DOHH2 (cell line): ENCODE measurements at regions not wholly inside any gene's neighbourhood (a gene's known extent, or its start where the extent isn't known, plus 50 kb on each side); places are given as distances from the start of the nearest gene placed in this dataset.

Experiments
- H3F3A ChIP-seq: fragments of 200-600 bp; sonication (generic), shearing (Covaris generic); 2 replicates; pipeline ENCODE4 v1.6.0; 2016; ENCODE audit warnings: antibody characterized with exemption, mild to moderate bottlenecking; ENCODE audit not compliant: control insufficient read depth, insufficient read depth
- H3K27ac ChIP-seq: fragments of 200-600 bp; sonication (generic); 2 replicates; pipeline ENCODE4 v1.5.1; 2014; ENCODE audit warnings: low read depth, mild to moderate bottlenecking, low read length, moderate library complexity
- H3K27me3 ChIP-seq: fragments of 200-600 bp; sonication (generic); 2 replicates; pipeline ENCODE4 v1.6.1; 2014; ENCODE audit warnings: mild to moderate bottlenecking, low read length, mixed read lengths; ENCODE audit not compliant: control insufficient read depth
- H3K36me3 ChIP-seq: fragments of 200-600 bp; sonication (generic); 2 replicates; pipeline ENCODE4 v1.6.1; 2014; ENCODE audit warnings: mild to moderate bottlenecking, low read length, moderate library complexity, mixed read lengths; ENCODE audit not compliant: control insufficient read depth
- H3K4me1 ChIP-seq: fragments of 200-600 bp; sonication (generic); 2 replicates; pipeline ENCODE4 v1.6.1; 2014; ENCODE audit warnings: mild to moderate bottlenecking, low read length, mixed read lengths; ENCODE audit not compliant: control insufficient read depth
- H3K4me2 ChIP-seq: fragments of 200-600 bp; sonication (generic); 2 replicates; pipeline ENCODE4 v1.6.0; 2014; ENCODE audit warnings: mild to moderate bottlenecking, low read length, moderate library complexity
- H3K4me3 ChIP-seq: fragments of 200-600 bp; sonication (generic); 2 replicates; pipeline ENCODE4 v1.5.1; 2014; ENCODE audit warnings: mild to moderate bottlenecking, low read length, mixed read lengths
- H3K79me2 ChIP-seq: fragments of 200-600 bp; sonication (generic); 2 replicates; pipeline ENCODE4 v1.6.1; 2014; ENCODE audit warnings: mild to moderate bottlenecking, low read length, mixed read lengths; ENCODE audit not compliant: control insufficient read depth
- H3K9me2 ChIP-seq: fragments of 200-600 bp; sonication (generic); replicated peaks from 2 replicates; pipeline ENCODE4 v1.6.1; 2014; ENCODE audit warnings: mild to moderate bottlenecking, low read length, mixed read lengths; ENCODE audit not compliant: control insufficient read depth
- H3K9me3 ChIP-seq: fragments of 200-600 bp; sonication (generic); 2 replicates; pipeline ENCODE4 v1.6.1; 2014; ENCODE audit warnings: antibody characterized with exemption, low read length, mixed read lengths; ENCODE audit not compliant: control insufficient read depth, insufficient read depth
- H4K20me1 ChIP-seq: fragments of 200-600 bp; sonication (generic); 2 replicates; pipeline ENCODE4 v1.6.0; 2014; ENCODE audit warnings: low read depth, mild to moderate bottlenecking, antibody characterized with exemption, low read length, moderate library complexity; ENCODE audit not compliant: control insufficient read depth, insufficient read depth
- CTCF ChIP-seq: fragments of 200-600 bp; sonication (generic); IDR thresholded peaks from one replicate; pipeline ENCODE4 v1.5.1; 2014; ENCODE audit warnings: antibody characterized with exemption, mild to moderate bottlenecking, low read depth, low read length; ENCODE audit not compliant: poor library complexity, severe bottlenecking
- EZH2phosphoT487 ChIP-seq: fragments of 200-600 bp; sonication (generic); IDR thresholded peaks from 2 replicates; pipeline ENCODE4 v1.6.1; 2017; ENCODE audit warnings: borderline replicate concordance, mild to moderate bottlenecking, antibody characterized with exemption, low read length, moderate library complexity, mixed read lengths

- Histone ChIP-seq H3K27me3 (no peaks in the 10 kb centered on the region), H3K9me3 (peaks cover 6% of the 10 kb centered on the region; the same call in 1 of the 2 replicates), H3K36me3 (no peaks in the 10 kb centered on the region), H3K4me2 (no peak overlapping the region), H3K4me3 (no peak overlapping the region), H3F3A (no peaks in the 10 kb centered on the region), H3K9me2 (no peaks in the 10 kb centered on the region), H3K4me1 (no peaks in the 10 kb centered on the region), H4K20me1 (no peaks in the 10 kb centered on the region), H3K27ac (no peak overlapping the region), H3K79me2 (no peaks in the 10 kb centered on the region)
- TF ChIP-seq CTCF, result no peak
Measured at GRCh38 chr4:178137732-178138471, 695.7 kb upstream of the AGA start.

GRCh38 chr4:178138491-178138890 is 696.3 kb upstream of the AGA start:
- Histone ChIP-seq H3K9me2 (no peaks in the 10 kb centered on the region), H3K79me2 (no peaks in the 10 kb centered on the region), H3K4me1 (no peaks in the 10 kb centered on the region), H3K9me3 (peaks cover 6% of the 10 kb centered on the region; the same call in 1 of the 2 replicates), H3K27ac (no peak overlapping the region), H4K20me1 (no peaks in the 10 kb centered on the region), H3F3A (no peaks in the 10 kb centered on the region), H3K4me3 (no peak overlapping the region), H3K36me3 (no peaks in the 10 kb centered on the region), H3K27me3 (no peaks in the 10 kb centered on the region), H3K4me2 (no peak overlapping the region)
- no peak for TF ChIP-seq EZH2phosphoT487
- TF ChIP-seq CTCF, result no peak

- no peak overlapping the region for H3K27ac ChIP-seq
- no peaks in the 10 kb centered on the region for H3K79me2 ChIP-seq
- peaks cover 6% of the 10 kb centered on the region; the same call in 1 of the 2 replicates for H3K9me3 ChIP-seq
- no peak overlapping the region for H3K4me3 ChIP-seq
- H3K4me1 ChIP-seq, result no peaks in the 10 kb centered on the region
- no peaks in the 10 kb centered on the region for H3K27me3 ChIP-seq
- H4K20me1 ChIP-seq, result no peaks in the 10 kb centered on the region
- no peaks in the 10 kb centered on the region for H3F3A ChIP-seq
- H3K36me3 ChIP-seq, result no peaks in the 10 kb centered on the region
- H3K4me2 ChIP-seq, result no peak overlapping the region
- no peak for TF ChIP-seq CTCF
- no peak for TF ChIP-seq EZH2phosphoT487
- H3K9me2 ChIP-seq, result no peaks in the 10 kb centered on the region
Measured at GRCh38 chr4:178140326-178140915, 698.2 kb upstream of the AGA start.
